Fibroblast of skin of right quadriceps (primary cell): ENCODE measurements at regions not wholly inside any gene's neighbourhood (a gene's known extent, or its start where the extent isn't known, plus 50 kb on each side); places are given as distances from the start of the nearest gene placed in this dataset.
"Not testable (repeated sequence)": the region's sequence is repeated elsewhere in the genome, so short reads cannot be mapped to it uniquely, and the experiment has no call there.

Experiments used
- DNase-seq: peaks from one replicate; pipeline ENCODE4 v3.0.0-alpha.2; 2013

GRCh38 chr3:182143903-182144302, 432.2 kb downstream of the SOX2 start:
- no peak for DNase-seq

GRCh38 chr3:182148360-182148759, 436.6 kb downstream of the SOX2 start:
- no peak for DNase-seq

GRCh38 chr3:182149594-182149993, 437.9 kb downstream of the SOX2 start:
- no peak for DNase-seq

GRCh38 chr3:182156326-182156725, 444.6 kb downstream of the SOX2 start:
- DNase-seq: not testable (repeated sequence)

GRCh38 chr3:182165234-182165633, 453.5 kb downstream of the SOX2 start:
- peak; percentile 1 for DNase-seq

GRCh38 chr3:182172534-182172933, 460.8 kb downstream of the SOX2 start:
- no peak for DNase-seq

- no peak for DNase-seq
Measured at GRCh38 chr3:182178488-182179200, 466.9 kb downstream of the SOX2 start.

GRCh38 chr3:182179631-182180030, 467.9 kb downstream of the SOX2 start:
- DNase-seq: no peak

- no peak for DNase-seq
Measured at GRCh38 chr3:182180654-182181385, 469.1 kb downstream of the SOX2 start.

- no peak for DNase-seq
Measured at GRCh38 chr3:182182531-182182968, 470.8 kb downstream of the SOX2 start.

GRCh38 chr3:182183716-182184430, 472.1 kb downstream of the SOX2 start:
- peak; percentile 41 for DNase-seq

- DNase-seq: no peak
Measured at GRCh38 chr3:182185313-182185712, 473.6 kb downstream of the SOX2 start.

GRCh38 chr3:182190056-182190455, 478.3 kb downstream of the SOX2 start:
- DNase-seq: no peak

GRCh38 chr3:182198345-182198744, 486.6 kb downstream of the SOX2 start:
- no peak for DNase-seq

- no peak for DNase-seq
Measured at GRCh38 chr3:182201456-182202168, 489.9 kb downstream of the SOX2 start.

GRCh38 chr3:182212479-182213076, 500.9 kb downstream of the SOX2 start:
- peak; percentile 82 for DNase-seq

- no peak for DNase-seq
Measured at GRCh38 chr3:182214416-182214815, 502.7 kb downstream of the SOX2 start.

- DNase-seq: no peak
Measured at GRCh38 chr3:182215881-182216280, 504.2 kb downstream of the SOX2 start.

GRCh38 chr3:182216311-182216970, 504.7 kb downstream of the SOX2 start:
- no peak for DNase-seq

- DNase-seq: no peak
Measured at GRCh38 chr3:182220013-182220412, 508.3 kb downstream of the SOX2 start.

- no peak for DNase-seq
Measured at GRCh38 chr3:182220471-182220870, 508.7 kb downstream of the SOX2 start.

- no peak for DNase-seq
Measured at GRCh38 chr3:182226995-182227394, 515.3 kb downstream of the SOX2 start.
